ENCODE measurements at regions not wholly inside any gene's neighbourhood (a gene's known extent, or its start where the extent isn't known, plus 50 kb on each side); places are given as distances from the start of the nearest gene placed in this dataset.

- TF ChIP-seq, protein P1, sequence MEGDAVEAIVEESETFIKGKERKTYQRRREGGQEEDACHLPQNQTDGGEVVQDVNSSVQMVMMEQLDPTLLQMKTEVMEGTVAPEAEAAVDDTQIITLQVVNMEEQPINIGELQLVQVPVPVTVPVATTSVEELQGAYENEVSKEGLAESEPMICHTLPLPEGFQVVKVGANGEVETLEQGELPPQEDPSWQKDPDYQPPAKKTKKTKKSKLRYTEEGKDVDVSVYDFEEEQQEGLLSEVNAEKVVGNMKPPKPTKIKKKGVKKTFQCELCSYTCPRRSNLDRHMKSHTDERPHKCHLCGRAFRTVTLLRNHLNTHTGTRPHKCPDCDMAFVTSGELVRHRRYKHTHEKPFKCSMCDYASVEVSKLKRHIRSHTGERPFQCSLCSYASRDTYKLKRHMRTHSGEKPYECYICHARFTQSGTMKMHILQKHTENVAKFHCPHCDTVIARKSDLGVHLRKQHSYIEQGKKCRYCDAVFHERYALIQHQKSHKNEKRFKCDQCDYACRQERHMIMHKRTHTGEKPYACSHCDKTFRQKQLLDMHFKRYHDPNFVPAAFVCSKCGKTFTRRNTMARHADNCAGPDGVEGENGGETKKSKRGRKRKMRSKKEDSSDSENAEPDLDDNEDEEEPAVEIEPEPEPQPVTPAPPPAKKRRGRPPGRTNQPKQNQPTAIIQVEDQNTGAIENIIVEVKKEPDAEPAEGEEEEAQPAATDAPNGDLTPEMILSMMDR (IDR thresholded peaks at IDR 0.05; ENCODE audit: insufficient read depth, missing control alignments), result no peak
- DNase-seq (ENCODE audit: insufficient read length, low spot score), result no peak
- FAIRE-seq, result no peak
Measured at GRCh38 chr1:69121723-69122122, 446.0 kb upstream of the LRRC7 start.

DNA sequence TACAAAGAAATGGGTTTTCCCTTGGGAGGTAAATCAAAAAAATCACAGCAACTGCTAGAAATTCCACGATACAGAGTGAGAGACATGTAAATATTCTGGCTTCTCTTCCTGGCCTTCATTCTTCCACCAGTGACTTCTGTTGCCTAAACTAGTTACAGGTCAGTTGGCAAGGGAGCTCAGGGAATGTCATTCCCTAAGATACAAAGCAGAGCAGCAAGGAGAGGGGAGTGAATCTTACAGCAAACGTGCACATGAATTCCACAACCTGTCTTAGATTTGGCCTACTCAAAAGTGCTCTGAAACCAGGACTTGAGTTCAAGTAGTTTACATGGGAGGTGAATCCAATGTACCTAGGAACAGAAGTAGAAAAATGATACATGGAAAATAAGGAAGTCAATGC lies 445.3 kb upstream of the LRRC7 start:
- DNase-seq (ENCODE audit: insufficient read length, low spot score) (no peak), FAIRE-seq (no peak)
- TF ChIP-seq, protein P1 (IDR thresholded peaks at IDR 0.05; ENCODE audit: insufficient read depth, missing control alignments), result no peak

- TF ChIP-seq, protein P1 (IDR thresholded peaks at IDR 0.05; ENCODE audit: insufficient read depth, missing control alignments), result no peak
- FAIRE-seq (no peak), DNase-seq (ENCODE audit: insufficient read length, low spot score) (no peak)
Measured at GRCh38 chr1:69123486-69123885, 444.2 kb upstream of the LRRC7 start.

DNA sequence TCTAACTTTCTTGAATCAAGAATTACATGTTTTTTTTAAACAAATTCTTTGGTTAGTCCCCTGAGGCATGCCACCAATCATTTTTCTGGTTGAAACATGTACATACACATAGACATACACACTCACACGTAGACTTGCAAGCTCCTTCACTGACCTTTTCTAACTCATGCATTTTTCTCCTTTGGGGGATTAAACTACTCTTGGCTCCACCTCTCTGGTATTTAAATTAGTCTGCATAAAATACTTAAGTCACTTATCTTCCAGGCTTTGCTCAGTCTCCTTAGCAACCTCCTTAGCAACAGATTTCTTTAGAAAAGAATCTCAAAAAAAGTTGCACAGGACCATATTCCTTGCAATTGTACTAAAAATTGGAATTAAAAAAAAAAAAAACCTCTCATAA lies 440.9 kb upstream of the LRRC7 start:
- DNase-seq (ENCODE audit: insufficient read length, low spot score) (no peak), FAIRE-seq (no peak)
- TF ChIP-seq, protein P1 (IDR thresholded peaks at IDR 0.05; ENCODE audit: insufficient read depth, missing control alignments), result no peak

DNA sequence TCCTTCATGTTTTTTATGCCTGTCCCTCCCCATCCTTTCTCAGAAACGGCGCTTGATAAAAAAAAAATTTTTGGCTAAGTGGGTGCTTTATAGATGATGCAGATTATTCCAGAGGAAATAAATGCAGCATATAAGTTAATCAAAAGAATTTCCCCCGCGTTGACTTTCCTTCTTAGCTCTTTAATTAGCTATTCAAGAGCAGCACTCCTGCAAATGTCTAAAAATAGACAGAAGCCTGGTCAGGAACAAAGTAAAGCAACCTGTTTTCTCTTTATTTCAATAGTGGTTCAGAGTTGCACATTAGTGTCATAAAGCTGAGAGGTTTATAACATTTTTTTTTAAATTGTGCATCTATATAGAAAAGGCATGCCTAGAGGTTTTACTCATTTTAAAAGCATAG lies 439.5 kb upstream of the LRRC7 start:
- FAIRE-seq, result no peak
- TF ChIP-seq, protein P1 (IDR thresholded peaks at IDR 0.05; ENCODE audit: insufficient read depth, missing control alignments), result no peak
- no peak for DNase-seq (ENCODE audit: insufficient read length, low spot score)

GRCh38 chr1:69129538-69129937 lies 438.2 kb upstream of the LRRC7 start:
- DNase-seq (ENCODE audit: insufficient read length, low spot score), result no peak
- FAIRE-seq, result no peak
- TF ChIP-seq, protein P1 (IDR thresholded peaks at IDR 0.05; ENCODE audit: insufficient read depth, missing control alignments), result no peak

- DNase-seq (ENCODE audit: insufficient read length, low spot score) (no peak), FAIRE-seq (no peak)
- TF ChIP-seq, protein P1 (IDR thresholded peaks at IDR 0.05; ENCODE audit: insufficient read depth, missing control alignments), result no peak
Measured at GRCh38 chr1:69138172-69138571, 429.6 kb upstream of the LRRC7 start.

Data from D721Med (cell line).